Epithelial cell of esophagus (primary cell): ENCODE measurements at regions not wholly inside any gene's neighbourhood (a gene's known extent, or its start where the extent isn't known, plus 50 kb on each side); places are given as distances from the start of the nearest gene placed in this dataset.
A peak's percentile ranks its signal among the peaks of the same experiment; 100 is the strongest.

Experiments
- DNase-seq: peaks from one replicate; pipeline ENCODE4 v3.0.0; 2010; ENCODE audit warnings: low read depth
- H3K4me3 ChIP-seq: 2 replicates; pipeline ENCODE4 v1.5.1; 2011; ENCODE audit warnings: mild to moderate bottlenecking, low read length, control low read depth
- CTCF ChIP-seq: IDR thresholded peaks from 2 replicates; pipeline ENCODE4 v1.5.1; 2011; ENCODE audit warnings: low read depth, mild to moderate bottlenecking, low read length, control low read depth, inconsistent platforms; ENCODE audit not compliant: insufficient read depth; ENCODE audit errors: missing control alignments

- DNase-seq = no peak
- TF ChIP-seq CTCF = no peak
- no peak overlapping the region for H3K4me3 ChIP-seq
These were observed 105.8 kb upstream of the DUSP22 start for GRCh38 chr6:186340-186965.

GRCh38 chr6:187210-187861 lies 105.0 kb upstream of the DUSP22 start:
- no peak for TF ChIP-seq CTCF
- no peak overlapping the region for H3K4me3 ChIP-seq
- DNase-seq = no peak

GRCh38 chr6:188821-189655 lies 103.2 kb upstream of the DUSP22 start:
- TF ChIP-seq CTCF = peak; percentile 95
- H3K4me3 ChIP-seq = no peak overlapping the region
- peak; percentile 88 for DNase-seq

GRCh38 chr6:189676-190075 lies 102.6 kb upstream of the DUSP22 start:
- DNase-seq = no peak
- TF ChIP-seq CTCF = no peak
- H3K4me3 ChIP-seq = no peak overlapping the region

GRCh38 chr6:190596-191395 lies 101.5 kb upstream of the DUSP22 start:
- H3K4me3 ChIP-seq = no peak overlapping the region

More at GRCh38 chr6:190596-191395, 101.5 kb upstream of the DUSP22 start:
- peak; percentile 12 for TF ChIP-seq CTCF
- peak; percentile 37 for DNase-seq
